ENCODE measurements at regions not wholly inside any gene's neighbourhood (a gene's known extent, or its start where the extent isn't known, plus 50 kb on each side); places are given as distances from the start of the nearest gene placed in this dataset.

- TF ChIP-seq CTCF (IDR thresholded peaks at IDR 0.05 in 4 of 5, conservative IDR thresholded peaks at IDR 0.05 in 1 of 5): no peak
- TF ChIP-seq POLR2A (IDR thresholded peaks at IDR 0.05): no peak
Observed at GRCh38 chr2:234735829-234736228, 216.0 kb upstream of the SH3BP4 start.
